B cell (primary cell): ENCODE measurements at regions not wholly inside any gene's neighbourhood (a gene's known extent, or its start where the extent isn't known, plus 50 kb on each side); places are given as distances from the start of the nearest gene placed in this dataset.

Experiments
- ATAC-seq: fragments of 200-7000 bp; cut with Tn5 transposase; one replicate; pipeline ENCODE4 v1.10.0; 2021; ENCODE audit warnings: low read depth, mild to moderate bottlenecking, moderate number of reproducible peaks, moderate library complexity
- CTCF ChIA-PET: fragments of 350-600 bp; sonication (Branson Sonifier 250); formaldehyde crosslinking; loops from one replicate; lab custom pipeline; 2021; ENCODE audit warnings: antibody characterized with exemption, inconsistent platforms; lab: Charles Lee
- POLR2A ChIA-PET: fragments of 350-600 bp; sonication (Branson Sonifier 250); formaldehyde crosslinking; loops from one replicate; lab custom pipeline; 2021; ENCODE audit warnings: antibody characterized with exemption; lab: Charles Lee
- DNase-seq: peaks from one replicate; pipeline ENCODE4 v3.0.0; 2013
- H2AFZ ChIP-seq: 2 replicates; pipeline ENCODE4 v1.6.1; 2012; ENCODE audit warnings: mild to moderate bottlenecking, low read depth, low read length; ENCODE audit not compliant: insufficient read depth, poor library complexity, severe bottlenecking
- H3K27ac ChIP-seq, 2 donors: 1 replicate in 1 of 2; 2 replicates in 1 of 2; pipeline ENCODE4 v1.5.1; 2012 to 2013; ENCODE audit warnings: low read length in 2 of 2, mild to moderate bottlenecking in 2 of 2, moderate library complexity in 1 of 2
- H3K27me3 ChIP-seq, 4 experiments: fragments of 200-600 bp in 1 of 4; sonication (generic) in 1 of 4; replicated peaks in 1 of 4; 1 replicate in 2 of 4; 2 replicates in 2 of 4; pipeline versions ENCODE4 v1.6.1 to v1.7.0; 2013 to 2016; ENCODE audit warnings: low read length in 3 of 4, mild to moderate bottlenecking in 2 of 4, mixed read lengths in 1 of 4, moderate library complexity in 1 of 4; ENCODE audit not compliant: insufficient read depth in 4 of 4, control insufficient read depth in 3 of 4; ENCODE audit errors: control extremely low read depth in 1 of 4
- H3K36me3 ChIP-seq, 2 experiments: replicated peaks in 1 of 2; 1 replicate in 1 of 2; 2 replicates in 1 of 2; pipeline versions ENCODE4 v1.6.1 to v1.7.1; 2013; ENCODE audit warnings: low read length in 1 of 2; ENCODE audit not compliant: insufficient read depth in 2 of 2, control insufficient read depth in 1 of 2; ENCODE audit errors: control extremely low read depth in 1 of 2, extremely low read depth in 1 of 2
- H3K4me1 ChIP-seq, 2 donors: fragments of 200-600 bp in 1 of 2; sonication (generic) in 1 of 2; 1 replicate in 1 of 2; 2 replicates in 1 of 2; pipeline versions ENCODE4 v1.5.1 to v1.6.1; 2013 to 2017; ENCODE audit warnings: low read length in 2 of 2; ENCODE audit not compliant: control insufficient read depth in 2 of 2, insufficient read depth in 2 of 2
- H3K4me2 ChIP-seq: replicated peaks from 2 replicates; pipeline ENCODE3; 2012; ENCODE audit warnings: mild to moderate bottlenecking, low read depth, low read length; ENCODE audit not compliant: poor library complexity, severe bottlenecking
- H3K4me3 ChIP-seq, 5 experiments: fragments of 200-600 bp in 1 of 5; sonication (generic) in 1 of 5; 1 replicate in 3 of 5; 2 replicates in 2 of 5; pipeline versions ENCODE4 v1.5.1 to v1.7.0; 2011 to 2016; ENCODE audit warnings: low read length in 4 of 5, mild to moderate bottlenecking in 4 of 5, low read depth in 2 of 5, control low read depth in 1 of 5, moderate library complexity in 1 of 5; ENCODE audit not compliant: insufficient read depth in 1 of 5; ENCODE audit errors: control extremely low read depth in 1 of 5, extremely low read depth in 1 of 5
- H3K79me2 ChIP-seq: fragments of 200-600 bp; sonication (generic); one replicate; pipeline ENCODE4 v1.6.0; 2016; ENCODE audit warnings: low read length; ENCODE audit not compliant: control insufficient read depth, insufficient read depth
- H3K9ac ChIP-seq: fragments of 200-600 bp; sonication (generic); 2 replicates; pipeline ENCODE4 v1.6.1; 2017; ENCODE audit warnings: mild to moderate bottlenecking, low read length, moderate library complexity
- H3K9me3 ChIP-seq, 3 donors: one replicate each; pipeline versions ENCODE4 v1.6.1 to v1.7.1; 2013; ENCODE audit warnings: low read length in 2 of 3; ENCODE audit not compliant: control insufficient read depth in 2 of 3, insufficient read depth in 1 of 3; ENCODE audit errors: control extremely low read depth in 1 of 3
- H4K20me1 ChIP-seq: 2 replicates; pipeline ENCODE4 v1.6.0; 2012; ENCODE audit warnings: mild to moderate bottlenecking, low read length; ENCODE audit not compliant: insufficient read depth, control insufficient read depth, poor library complexity, severe bottlenecking
- H3K27ac Mint-ChIP-seq: one replicate; pipeline ENCODE4 v1.8.0; 2021; ENCODE audit warnings: mixed read lengths
- H3K27me3 Mint-ChIP-seq: one replicate; pipeline ENCODE4 v1.8.0; 2021; ENCODE audit warnings: mixed read lengths
- H3K4me1 Mint-ChIP-seq: one replicate; pipeline ENCODE4 v1.8.0; 2021; ENCODE audit warnings: mixed read lengths
- H3K4me3 Mint-ChIP-seq: one replicate; pipeline ENCODE4 v1.8.0; 2021; ENCODE audit warnings: mixed read lengths
- H3K9me3 Mint-ChIP-seq: one replicate; pipeline ENCODE4 v1.8.0; 2022; ENCODE audit warnings: mixed read lengths; ENCODE audit not compliant: insufficient read depth
- EZH2 ChIP-seq: IDR thresholded peaks from 2 replicates; pipeline ENCODE4 v1.6.1; 2012; ENCODE audit warnings: borderline replicate concordance, low read depth, mild to moderate bottlenecking, moderate library complexity, low read length; ENCODE audit not compliant: insufficient read depth, poor library complexity, severe bottlenecking
- WGBS: methylation state at CpG from one replicate; pipeline ENCODE4 v1.1.5; 2013; ENCODE audit warnings: missing lambda C conversion rate; ENCODE audit not compliant: insufficient coverage; 5-methylcytosine and 5-hydroxymethylcytosine counted together
- intact Hi-C: fragments of 100-400 bp; cut with micrococcal nuclease; formaldehyde crosslinking; loops from one replicate; pipeline ENCODE4 v1.10.0; 2022
- TF ChIP-seq, protein P1 (sequence below): fragments of 200-600 bp; IDR thresholded peaks from one replicate; pipeline ENCODE4 v1.8.0; 2022; ENCODE audit warnings: antibody characterized with exemption, mild to moderate bottlenecking

DNA sequence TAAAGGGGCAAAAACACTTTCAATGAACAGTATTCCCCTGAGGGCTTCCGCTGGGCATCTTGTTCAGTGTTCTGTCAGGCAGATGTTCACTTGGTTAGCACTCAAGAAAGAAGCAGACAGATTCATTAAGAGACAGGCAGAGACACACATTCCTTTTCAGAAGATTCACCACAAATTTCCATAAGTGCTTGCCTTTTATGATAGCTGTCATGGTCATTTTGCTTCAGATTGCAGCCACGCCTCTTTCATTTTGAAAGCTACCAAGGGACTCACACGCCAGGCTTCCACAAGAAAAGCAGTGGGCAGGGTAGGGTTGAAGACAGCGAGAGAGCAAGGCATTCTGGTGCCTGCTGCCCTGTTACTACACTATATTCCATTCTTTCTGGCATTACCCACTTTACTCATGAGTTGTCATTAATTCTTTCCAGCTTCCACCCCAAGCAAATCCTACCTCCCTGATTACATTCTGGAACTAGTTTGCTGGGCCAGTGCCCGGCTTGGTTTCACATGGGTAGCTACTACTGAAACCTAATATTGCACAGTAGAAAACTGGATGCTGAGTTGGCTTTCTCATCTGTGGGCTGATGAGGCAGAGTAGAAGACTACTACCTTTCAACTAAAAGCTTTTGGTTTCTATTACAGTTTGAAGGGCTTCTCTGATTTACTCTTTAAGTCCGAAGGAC lies 91.2 kb upstream of the COL24A1 start:
- Mint-ChIP-seq H3K27me3 (no peaks in the 10 kb centered on the region), H3K4me1 (no peaks in the 10 kb centered on the region), H3K4me3 (no peak overlapping the region), H3K27ac (no peak overlapping the region), H3K9me3 (no peaks in the 10 kb centered on the region)
- intact Hi-C loops, result no loop called here
- 91% methylated on average over 4 of the region's 6 CpGs for WGBS
- no peak for TF ChIP-seq EZH2
- TF ChIP-seq, protein P1, sequence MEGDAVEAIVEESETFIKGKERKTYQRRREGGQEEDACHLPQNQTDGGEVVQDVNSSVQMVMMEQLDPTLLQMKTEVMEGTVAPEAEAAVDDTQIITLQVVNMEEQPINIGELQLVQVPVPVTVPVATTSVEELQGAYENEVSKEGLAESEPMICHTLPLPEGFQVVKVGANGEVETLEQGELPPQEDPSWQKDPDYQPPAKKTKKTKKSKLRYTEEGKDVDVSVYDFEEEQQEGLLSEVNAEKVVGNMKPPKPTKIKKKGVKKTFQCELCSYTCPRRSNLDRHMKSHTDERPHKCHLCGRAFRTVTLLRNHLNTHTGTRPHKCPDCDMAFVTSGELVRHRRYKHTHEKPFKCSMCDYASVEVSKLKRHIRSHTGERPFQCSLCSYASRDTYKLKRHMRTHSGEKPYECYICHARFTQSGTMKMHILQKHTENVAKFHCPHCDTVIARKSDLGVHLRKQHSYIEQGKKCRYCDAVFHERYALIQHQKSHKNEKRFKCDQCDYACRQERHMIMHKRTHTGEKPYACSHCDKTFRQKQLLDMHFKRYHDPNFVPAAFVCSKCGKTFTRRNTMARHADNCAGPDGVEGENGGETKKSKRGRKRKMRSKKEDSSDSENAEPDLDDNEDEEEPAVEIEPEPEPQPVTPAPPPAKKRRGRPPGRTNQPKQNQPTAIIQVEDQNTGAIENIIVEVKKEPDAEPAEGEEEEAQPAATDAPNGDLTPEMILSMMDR, result no peak
- Histone ChIP-seq H2AFZ (no peak overlapping the region), H4K20me1 (no peaks in the 10 kb centered on the region), H3K27me3 (no peaks in the 10 kb centered on the region), H3K9me3 (peaks cover 0 to 3% (median 1%) of the 10 kb centered on the region in 3 donors), H3K27ac (no peak overlapping the region), H3K4me1 (no peaks in the 10 kb centered on the region), H3K4me2 (no peak overlapping the region), H3K79me2 (no peaks in the 10 kb centered on the region), H3K9ac (no peak overlapping the region), H3K4me3 (no peak overlapping the region), H3K36me3 (no peaks in the 10 kb centered on the region)
- POLR2A ChIA-PET, result no interaction called here
- CTCF ChIA-PET, result no interaction called here
- no peak for ATAC-seq
- DNase-seq, result no peak

DNA sequence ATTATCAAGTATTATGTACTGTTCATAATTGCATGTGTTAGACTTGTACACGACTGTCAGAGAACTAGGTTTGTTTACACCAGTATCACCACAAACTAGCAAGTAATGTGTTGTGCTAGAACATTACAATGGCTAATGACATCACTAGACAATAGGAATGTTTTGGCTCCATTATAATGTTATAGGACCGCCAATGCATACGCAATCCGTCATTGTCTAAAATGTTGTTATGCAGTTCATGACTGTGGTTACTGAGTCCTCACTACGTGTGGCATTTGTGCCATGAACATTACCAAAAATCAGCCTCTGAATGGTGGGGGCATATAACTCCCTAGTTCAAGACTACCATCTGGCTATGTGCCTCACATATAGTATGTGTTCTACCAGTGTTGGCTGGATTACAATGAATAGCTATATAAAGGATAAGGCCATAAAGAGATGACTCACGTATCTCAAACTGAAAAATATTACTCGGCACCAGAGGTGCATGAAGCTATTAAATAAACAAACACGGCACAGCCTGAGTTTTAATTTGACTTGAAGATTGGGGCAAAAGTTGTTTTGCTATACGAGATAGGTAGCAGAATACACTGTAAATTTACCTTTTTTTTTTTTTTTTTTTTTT lies 89.1 kb upstream of the COL24A1 start:
- no peaks in the 10 kb centered on the region for H3K79me2 ChIP-seq
- H3K4me1 Mint-ChIP-seq, result no peaks in the 10 kb centered on the region
- peaks cover 3% of the 10 kb centered on the region for H3K27me3 Mint-ChIP-seq
- no peaks in the 10 kb centered on the region for H3K9me3 Mint-ChIP-seq
- ChIA-PET POLR2A (no interaction called here), CTCF (interaction anchor here (0.6 kb wide), 1 partner anchor 552 kb away, joined by 3 read pairs; no protein-coding TSS in a partner anchor)
- H3K9ac ChIP-seq, result no peak overlapping the region
- H3K4me3 Mint-ChIP-seq, result no peak overlapping the region
- H2AFZ ChIP-seq, result no peak overlapping the region
- no peak for DNase-seq
- H3K27ac ChIP-seq, result no peak overlapping the region
- H3K9me3 ChIP-seq, result no peaks in the 10 kb centered on the region
- no peak overlapping the region for H3K27ac Mint-ChIP-seq
- intact Hi-C loops, result no loop called here
- no peak overlapping the region for H3K4me3 ChIP-seq
- no peak for ATAC-seq
- H4K20me1 ChIP-seq, result no peaks in the 10 kb centered on the region
- H3K36me3 ChIP-seq, result no peaks in the 10 kb centered on the region
- no peaks in the 10 kb centered on the region for H3K4me1 ChIP-seq
- H3K27me3 ChIP-seq, result no peaks in the 10 kb centered on the region
- no peak overlapping the region for H3K4me2 ChIP-seq
- WGBS, result 98% methylated on average over 6 of the region's 9 CpGs
- TF ChIP-seq, protein P1, result no peak
- TF ChIP-seq EZH2, result no peak
